Suprapubic skin (tissue), 4 donors: ENCODE measurements at regions not wholly inside any gene's neighbourhood (a gene's known extent, or its start where the extent isn't known, plus 50 kb on each side); places are given as distances from the start of the nearest gene placed in this dataset.

Source experiments
- DNase-seq, 2 donors: peaks; one replicate each; pipeline ENCODE4 v3.0.0-alpha.2; 2019; ENCODE audit warnings: low spot score in 2 of 2
- H3K27ac ChIP-seq: fragments of 200-600 bp; sonication (generic); one replicate; pipeline ENCODE4 v1.5.1; 2019
- H3K27me3 ChIP-seq: fragments of 200-600 bp; sonication (generic); one replicate; pipeline ENCODE4 v1.5.1; 2019
- H3K36me3 ChIP-seq: fragments of 200-600 bp; sonication (generic); one replicate; pipeline ENCODE4 v1.5.1; 2019
- H3K4me1 ChIP-seq: fragments of 200-600 bp; sonication (generic); one replicate; pipeline ENCODE4 v1.5.1; 2019
- H3K4me3 ChIP-seq: fragments of 200-600 bp; sonication (generic); one replicate; pipeline ENCODE4 v1.5.1; 2019; ENCODE audit warnings: mild to moderate bottlenecking
- H3K9me3 ChIP-seq: fragments of 200-600 bp; sonication (generic); one replicate; pipeline ENCODE4 v1.5.1; 2019
- EP300 ChIP-seq: sonication (generic); formaldehyde crosslinking; IDR thresholded peaks from one replicate; pipeline ENCODE4 v1.6.1; 2017; ENCODE audit warnings: antibody characterized with exemption
- POLR2A ChIP-seq, 2 donors: fragments of 450-650 bp; IDR thresholded peaks; one replicate each; pipeline ENCODE4 v1.6.1; 2017; ENCODE audit warnings: antibody characterized with exemption in 2 of 2, mild to moderate bottlenecking in 2 of 2, moderate library complexity in 2 of 2
- POLR2AphosphoS5 ChIP-seq, 3 donors: sonication (generic); formaldehyde crosslinking; IDR thresholded peaks; one replicate each; pipeline ENCODE4 v1.6.1; 2017; ENCODE audit warnings: antibody characterized with exemption in 3 of 3
- WGBS: methylation state at CpG from one replicate; pipeline ENCODE4 v1.1.5; 2018; 5-methylcytosine and 5-hydroxymethylcytosine counted together
- TF ChIP-seq, protein P1 (sequence below), 2 donors: fragments of 200-600 bp in 1 of 2; fragments of 450-650 bp in 1 of 2; sonication (generic) in 1 of 2; IDR thresholded peaks; one replicate each; pipeline ENCODE4 v1.5.1; 2016 to 2019; ENCODE audit warnings: antibody characterized with exemption in 2 of 2, mild to moderate bottlenecking in 1 of 2, moderate library complexity in 1 of 2

DNA sequence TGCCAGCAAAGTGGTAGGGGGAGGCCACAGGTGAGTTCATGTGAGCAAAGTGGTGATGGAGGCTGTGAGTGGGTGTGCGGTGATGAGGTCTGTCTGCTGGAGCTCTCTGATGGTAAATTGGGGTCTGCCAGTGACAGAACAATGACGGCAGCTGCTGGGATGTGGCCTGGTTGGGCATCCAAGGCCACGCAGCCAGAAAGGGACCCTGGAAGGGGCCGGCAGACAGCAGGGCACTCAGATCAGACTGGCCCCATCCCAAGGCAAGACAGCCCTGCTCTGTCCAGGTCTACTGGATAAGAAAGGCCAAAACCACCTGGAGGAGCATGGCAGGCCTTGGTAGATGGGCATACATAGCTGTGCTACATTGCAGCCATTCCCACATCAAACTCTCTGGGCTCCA lies 412.9 kb upstream of the RGMB start:
- WGBS = 89% methylated on average over 3 of the region's 4 CpGs

DNA sequence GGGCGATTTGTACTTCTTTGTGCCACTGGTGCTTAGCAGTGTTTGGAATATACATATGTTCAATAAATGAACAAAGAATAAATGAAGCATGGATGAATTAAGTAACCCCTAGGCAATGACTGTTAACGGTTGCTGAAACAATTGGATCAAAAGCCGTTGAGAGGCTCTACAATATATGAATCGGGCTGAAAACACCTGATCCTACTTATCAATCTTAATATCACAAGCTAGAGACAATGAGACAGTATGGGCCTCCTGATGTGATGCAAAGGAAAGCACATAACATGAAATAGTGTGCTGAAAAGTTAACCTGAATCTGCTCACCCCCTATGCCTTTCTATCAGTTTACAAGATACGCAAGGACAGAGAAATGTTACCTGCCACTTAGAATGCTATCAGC lies 410.3 kb upstream of the RGMB start:
- TF ChIP-seq POLR2A (IDR thresholded peaks at IDR 0.05) (no peak), EP300 (no peak), POLR2AphosphoS5 (IDR thresholded peaks at IDR 0.05) (no peak)
- TF ChIP-seq, protein P1, sequence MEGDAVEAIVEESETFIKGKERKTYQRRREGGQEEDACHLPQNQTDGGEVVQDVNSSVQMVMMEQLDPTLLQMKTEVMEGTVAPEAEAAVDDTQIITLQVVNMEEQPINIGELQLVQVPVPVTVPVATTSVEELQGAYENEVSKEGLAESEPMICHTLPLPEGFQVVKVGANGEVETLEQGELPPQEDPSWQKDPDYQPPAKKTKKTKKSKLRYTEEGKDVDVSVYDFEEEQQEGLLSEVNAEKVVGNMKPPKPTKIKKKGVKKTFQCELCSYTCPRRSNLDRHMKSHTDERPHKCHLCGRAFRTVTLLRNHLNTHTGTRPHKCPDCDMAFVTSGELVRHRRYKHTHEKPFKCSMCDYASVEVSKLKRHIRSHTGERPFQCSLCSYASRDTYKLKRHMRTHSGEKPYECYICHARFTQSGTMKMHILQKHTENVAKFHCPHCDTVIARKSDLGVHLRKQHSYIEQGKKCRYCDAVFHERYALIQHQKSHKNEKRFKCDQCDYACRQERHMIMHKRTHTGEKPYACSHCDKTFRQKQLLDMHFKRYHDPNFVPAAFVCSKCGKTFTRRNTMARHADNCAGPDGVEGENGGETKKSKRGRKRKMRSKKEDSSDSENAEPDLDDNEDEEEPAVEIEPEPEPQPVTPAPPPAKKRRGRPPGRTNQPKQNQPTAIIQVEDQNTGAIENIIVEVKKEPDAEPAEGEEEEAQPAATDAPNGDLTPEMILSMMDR (IDR thresholded peaks at IDR 0.05) = no peak
- Histone ChIP-seq H3K36me3 (no peaks in the 10 kb centered on the region), H3K4me3 (no peak overlapping the region), H3K9me3 (no peaks in the 10 kb centered on the region), H3K27ac (no peak overlapping the region), H3K4me1 (no peaks in the 10 kb centered on the region), H3K27me3 (no peaks in the 10 kb centered on the region)
- no peak for DNase-seq
- 92% methylated on average over 5 of the region's 5 CpGs for WGBS

More for the DNA sequence above, 412.9 kb upstream of the RGMB start:
- no peak for DNase-seq
- no peak for TF ChIP-seq EP300
- TF ChIP-seq, protein P1 (IDR thresholded peaks at IDR 0.05) = no peak
- no peak for TF ChIP-seq POLR2AphosphoS5 (IDR thresholded peaks at IDR 0.05)
- no peak for TF ChIP-seq POLR2A (IDR thresholded peaks at IDR 0.05)
- H3K4me3 ChIP-seq = no peak overlapping the region
- no peaks in the 10 kb centered on the region for H3K9me3 ChIP-seq
- no peaks in the 10 kb centered on the region for H3K27me3 ChIP-seq
- no peak overlapping the region for H3K27ac ChIP-seq
- H3K4me1 ChIP-seq = no peaks in the 10 kb centered on the region
- H3K36me3 ChIP-seq = no peaks in the 10 kb centered on the region

DNA sequence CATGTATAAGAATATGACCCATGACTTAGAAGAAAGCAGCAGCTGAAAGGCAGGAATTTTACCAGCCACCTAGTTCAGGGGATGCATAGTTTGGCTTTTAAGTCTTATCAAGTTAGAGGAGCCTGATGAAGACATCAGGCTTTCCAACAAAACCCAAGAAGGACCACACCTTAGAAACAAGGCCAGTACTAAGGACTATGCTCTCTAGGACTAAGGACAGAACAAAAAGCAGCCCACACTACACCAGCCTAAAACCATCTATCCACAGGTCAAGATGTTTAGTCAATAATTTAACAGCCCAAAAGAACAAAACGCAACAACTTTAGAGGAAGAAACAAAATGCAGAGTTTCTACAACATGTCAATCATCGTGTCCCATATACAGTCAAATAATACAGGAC lies 408.9 kb upstream of the RGMB start:
- TF ChIP-seq POLR2AphosphoS5 (IDR thresholded peaks at IDR 0.05) (no peak), EP300 (no peak), POLR2A (IDR thresholded peaks at IDR 0.05) (no peak)
- TF ChIP-seq, protein P1 (IDR thresholded peaks at IDR 0.05) = no peak
- Histone ChIP-seq H3K27ac (no peak overlapping the region), H3K36me3 (no peaks in the 10 kb centered on the region), H3K4me1 (no peaks in the 10 kb centered on the region), H3K27me3 (no peaks in the 10 kb centered on the region), H3K4me3 (no peak overlapping the region), H3K9me3 (no peaks in the 10 kb centered on the region)
- WGBS = 80% methylated on average over 2 of the region's 2 CpGs
- no peak for DNase-seq

DNA sequence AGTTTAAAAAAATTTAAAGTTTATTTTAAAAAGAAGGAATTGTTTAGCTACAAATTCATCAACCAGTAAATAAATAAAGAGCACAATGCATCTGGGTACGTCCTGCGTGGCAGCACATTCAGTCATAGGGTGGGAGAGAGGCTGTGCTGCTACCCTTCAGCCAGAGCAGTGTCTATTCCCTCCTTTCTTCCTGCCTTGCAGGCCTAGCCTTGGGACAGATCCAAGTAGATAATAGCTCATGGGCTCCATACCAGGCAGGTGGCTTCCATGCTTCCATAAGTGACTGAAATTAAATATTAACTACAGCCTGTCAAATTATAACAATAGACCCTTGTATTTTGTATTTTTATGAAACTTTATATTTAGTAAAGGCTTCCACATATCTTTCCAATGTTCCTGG lies 408.3 kb upstream of the RGMB start:
- Histone ChIP-seq H3K27ac (no peak overlapping the region), H3K4me3 (no peak overlapping the region), H3K27me3 (no peaks in the 10 kb centered on the region), H3K36me3 (no peaks in the 10 kb centered on the region), H3K9me3 (no peaks in the 10 kb centered on the region), H3K4me1 (no peaks in the 10 kb centered on the region)
- no peak for DNase-seq
- no peak for TF ChIP-seq POLR2A (IDR thresholded peaks at IDR 0.05)
- WGBS = 88% methylated on average over 2 of the region's 2 CpGs

DNA sequence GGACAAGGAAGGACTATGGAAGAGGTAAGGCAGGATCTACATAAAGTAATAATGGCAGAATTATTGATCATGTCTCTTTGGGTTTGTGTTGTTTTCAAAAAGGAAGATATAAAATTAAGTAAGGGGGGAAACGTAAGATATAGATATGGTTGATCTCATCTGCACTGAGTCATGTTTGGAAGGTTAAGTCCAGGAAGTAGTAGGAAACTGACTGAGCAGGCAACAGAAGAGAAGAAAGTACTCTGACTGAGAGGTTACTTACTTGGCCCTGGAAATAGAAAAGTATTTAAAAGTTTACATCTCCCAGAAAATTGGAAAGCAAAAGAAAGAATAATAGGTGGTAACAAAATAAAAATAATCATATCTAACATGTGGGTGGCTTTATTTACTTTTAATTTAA lies 405.3 kb upstream of the RGMB start:
- H3K4me3 ChIP-seq = no peak overlapping the region
- WGBS = 74% methylated on average over 1 of the region's 1 CpG

DNA sequence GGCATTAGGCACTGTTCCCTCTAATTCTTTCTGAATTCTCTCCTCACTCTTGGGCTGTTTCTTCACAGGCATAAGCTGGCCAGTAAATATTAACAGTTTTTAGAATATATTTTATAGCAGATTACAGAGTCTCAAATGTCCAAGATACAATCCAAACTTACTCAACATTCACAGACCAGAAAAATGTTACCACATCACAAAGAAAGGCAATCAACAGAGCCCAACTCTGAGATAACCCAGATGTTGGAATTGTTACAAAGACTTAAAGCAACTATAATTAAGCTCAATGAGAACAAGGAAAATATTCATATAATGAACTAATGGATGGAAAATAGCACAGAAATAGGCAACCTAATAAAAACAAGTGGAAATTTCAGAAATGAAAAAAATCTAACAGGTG lies 401.1 kb upstream of the RGMB start:
- no peak overlapping the region for H3K4me3 ChIP-seq
- H3K27me3 ChIP-seq = no peaks in the 10 kb centered on the region
- H3K27ac ChIP-seq = no peak overlapping the region
- H3K4me1 ChIP-seq = no peaks in the 10 kb centered on the region
- TF ChIP-seq POLR2AphosphoS5 (IDR thresholded peaks at IDR 0.05) = no peak
- TF ChIP-seq, protein P1 (IDR thresholded peaks at IDR 0.05) = no peak
- no peak for TF ChIP-seq EP300
- TF ChIP-seq POLR2A (IDR thresholded peaks at IDR 0.05) = no peak
- H3K9me3 ChIP-seq = no peaks in the 10 kb centered on the region
- no peaks in the 10 kb centered on the region for H3K36me3 ChIP-seq
- DNase-seq = no peak

More for the DNA sequence above, 405.3 kb upstream of the RGMB start:
- Histone ChIP-seq H3K4me1 (no peaks in the 10 kb centered on the region), H3K27me3 (no peaks in the 10 kb centered on the region), H3K9me3 (no peaks in the 10 kb centered on the region), H3K36me3 (no peaks in the 10 kb centered on the region), H3K27ac (no peak overlapping the region)
- no peak for DNase-seq
- TF ChIP-seq, protein P1 (IDR thresholded peaks at IDR 0.05) = no peak
- TF ChIP-seq EP300 = no peak
- no peak for TF ChIP-seq POLR2A (IDR thresholded peaks at IDR 0.05)
- no peak for TF ChIP-seq POLR2AphosphoS5 (IDR thresholded peaks at IDR 0.05)
